ENCODE measurements at regions not wholly inside any gene's neighbourhood (a gene's known extent, or its start where the extent isn't known, plus 50 kb on each side); places are given as distances from the start of the nearest gene placed in this dataset.

DNA sequence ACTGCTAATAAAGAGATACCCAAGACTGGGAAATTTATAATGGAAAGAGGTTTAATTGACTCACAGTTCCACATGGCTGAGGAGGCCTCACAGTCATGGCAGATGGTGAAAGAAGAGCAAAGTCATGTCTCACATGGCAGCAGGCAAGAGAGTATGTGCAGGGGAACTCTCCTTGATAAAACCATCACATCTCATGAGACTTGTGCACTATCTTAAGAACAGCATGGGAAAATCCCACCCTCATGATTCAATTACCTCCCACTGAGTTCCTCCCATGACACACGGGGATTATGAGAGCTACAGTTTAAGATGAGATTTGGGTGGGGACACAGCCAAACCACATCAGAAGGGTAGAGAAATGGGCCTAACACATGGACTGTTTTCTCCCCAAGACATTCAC, 156.3 kb downstream of the CCDC71L start:
- no peak for TF ChIP-seq CEBPB (IDR thresholded peaks at IDR 0.05)
- TF ChIP-seq ZBTB7A (IDR thresholded peaks at IDR 0.05; ENCODE audit: low read depth) = no peak
- TF ChIP-seq EP300 (IDR thresholded peaks at IDR 0.05; ENCODE audit: borderline replicate concordance) = no peak
- no peak for TF ChIP-seq REST (IDR thresholded peaks at IDR 0.05; ENCODE audit: low read depth)
- TF ChIP-seq MAX (IDR thresholded peaks at IDR 0.05) = no peak
- no peak for TF ChIP-seq TAF1 (IDR thresholded peaks at IDR 0.05; ENCODE audit: low read depth)
- no peak for TF ChIP-seq RAD21 (IDR thresholded peaks at IDR 0.05; ENCODE audit: low read depth)
- TF ChIP-seq, protein P1, sequence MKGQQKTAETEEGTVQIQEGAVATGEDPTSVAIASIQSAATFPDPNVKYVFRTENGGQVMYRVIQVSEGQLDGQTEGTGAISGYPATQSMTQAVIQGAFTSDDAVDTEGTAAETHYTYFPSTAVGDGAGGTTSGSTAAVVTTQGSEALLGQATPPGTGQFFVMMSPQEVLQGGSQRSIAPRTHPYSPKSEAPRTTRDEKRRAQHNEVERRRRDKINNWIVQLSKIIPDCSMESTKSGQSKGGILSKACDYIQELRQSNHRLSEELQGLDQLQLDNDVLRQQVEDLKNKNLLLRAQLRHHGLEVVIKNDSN (IDR thresholded peaks at IDR 0.05) = no peak
- TF ChIP-seq NFIC (IDR thresholded peaks at IDR 0.05) = no peak
